PC-9 (cell line): ENCODE measurements at regions not wholly inside any gene's neighbourhood (a gene's known extent, or its start where the extent isn't known, plus 50 kb on each side); places are given as distances from the start of the nearest gene placed in this dataset.

ENCODE experiments used
- BruUV-seq: library from RNA; stranded (reverse); fragments of 400-500 nt; replicated peaks from 2 replicates; lab custom pipeline; 2021; lab: Mats Ljungman, UMichigan
- CTCF ChIA-PET: fragments of 300-600 bp; sonication (Branson Sonifier 250); formaldehyde crosslinking; loops from one replicate; lab custom pipeline; 2022; ENCODE audit warnings: antibody characterized with exemption; lab: Charles Lee
- POLR2A ChIA-PET: fragments of 300-600 bp; sonication (Branson Sonifier 250); formaldehyde crosslinking; loops from one replicate; lab custom pipeline; 2022; ENCODE audit warnings: antibody characterized with exemption; ENCODE audit not compliant: unreplicated experiment; lab: Charles Lee
- DNase-seq, 2 experiments: peaks; one replicate each; pipeline versions ENCODE4 v3.0.0 to v3.0.0-alpha.2; 2015 to 2022; ENCODE audit warnings: mixed read lengths in 1 of 2
- H2AFZ ChIP-seq: fragments of 200-600 bp; sonication (generic); 2 replicates; pipeline ENCODE4 v1.8.1; 2017; ENCODE audit warnings: antibody characterized with exemption
- H3F3A ChIP-seq: fragments of 200-600 bp; sonication (generic); 2 replicates; pipeline ENCODE4 v1.8.1; 2017; ENCODE audit warnings: antibody characterized with exemption, mild to moderate bottlenecking, low read depth; ENCODE audit not compliant: insufficient read depth
- H3K27ac ChIP-seq: fragments of 200-600 bp; sonication (generic); 2 replicates; pipeline ENCODE4 v1.6.1; 2016; ENCODE audit warnings: mixed run types
- H3K27me3 ChIP-seq: fragments of 200-600 bp; sonication (generic); 2 replicates; pipeline ENCODE4 v1.6.1; 2016; ENCODE audit warnings: low read depth, mixed run types; ENCODE audit not compliant: insufficient read depth
- H3K36me3 ChIP-seq: fragments of 200-600 bp; sonication (generic); 2 replicates; pipeline ENCODE4 v1.6.1; 2016; ENCODE audit warnings: low read depth, mixed run types
- H3K4me1 ChIP-seq: fragments of 200-600 bp; sonication (generic); replicated peaks from 2 replicates; pipeline ENCODE4 v1.6.1; 2016; ENCODE audit warnings: mixed run types; ENCODE audit not compliant: insufficient read depth
- H3K4me2 ChIP-seq: fragments of 200-600 bp; sonication (generic); 2 replicates; pipeline ENCODE4 v1.6.1; 2017; ENCODE audit warnings: mixed run types
- H3K4me3 ChIP-seq: fragments of 200-600 bp; sonication (generic); 2 replicates; pipeline ENCODE4 v1.6.1; 2016; ENCODE audit warnings: mixed run types
- H3K79me2 ChIP-seq: fragments of 200-600 bp; sonication (generic); 2 replicates; pipeline ENCODE4 v1.6.1; 2017; ENCODE audit warnings: low read depth, mixed run types
- H3K9me2 ChIP-seq: fragments of 200-600 bp; sonication (generic); 2 replicates; pipeline ENCODE4 v1.8.1; 2017; ENCODE audit warnings: mild to moderate bottlenecking; ENCODE audit not compliant: insufficient read depth
- H3K9me3 ChIP-seq: fragments of 200-600 bp; sonication (generic); 2 replicates; pipeline ENCODE4 v1.8.1; 2016; ENCODE audit warnings: low read depth; ENCODE audit not compliant: insufficient read depth
- H4K20me1 ChIP-seq: fragments of 200-600 bp; sonication (generic); 2 replicates; pipeline ENCODE4 v1.8.1; 2017; ENCODE audit not compliant: insufficient read depth
- CTCF ChIP-seq: fragments of 200-600 bp; sonication (generic); conservative IDR thresholded peaks from 2 replicates; pipeline ENCODE4 v1.6.1; 2017; ENCODE audit warnings: mixed run types, antibody characterized with exemption, mild to moderate bottlenecking, moderate library complexity
- EZH2 ChIP-seq: fragments of 200-600 bp; sonication (generic); IDR thresholded peaks from 2 replicates; pipeline ENCODE4 v1.8.0; 2017; ENCODE audit warnings: antibody characterized with exemption, low read depth
- intact Hi-C: fragments of 100-400 bp; cut with micrococcal nuclease; formaldehyde crosslinking; loops from one replicate; pipeline ENCODE4 v1.10.0; 2022; ENCODE audit not compliant: unreplicated experiment

GRCh38 chr22:49048591-49048990 lies 779.1 kb downstream of the BRD1 start:
- no TSS peak for BruUV-seq
- TF ChIP-seq EZH2, result no peak
- no peak for TF ChIP-seq CTCF
- Histone ChIP-seq H3K9me3 (no peaks in the 10 kb centered on the region), H3F3A (no peaks in the 10 kb centered on the region), H3K27ac (no peak overlapping the region), H3K4me1 (no peaks in the 10 kb centered on the region), H2AFZ (no peak overlapping the region), H3K79me2 (no peaks in the 10 kb centered on the region), H3K4me2 (no peak overlapping the region), H3K36me3 (no peaks in the 10 kb centered on the region), H4K20me1 (no peaks in the 10 kb centered on the region; the same call in 1 of the 2 replicates), H3K27me3 (peaks cover 99% of the 10 kb centered on the region), H3K4me3 (no peak overlapping the region), H3K9me2 (no peaks in the 10 kb centered on the region)
- intact Hi-C loops, result no loop called here
- DNase-seq, result no peak
- POLR2A ChIA-PET, result no interaction called here
- CTCF ChIA-PET, result no interaction called here

GRCh38 chr22:49047447-49047846 lies 780.2 kb downstream of the BRD1 start:
- peaks cover 100% of the 10 kb centered on the region for H3K27me3 ChIP-seq
- no peaks in the 10 kb centered on the region for H3F3A ChIP-seq
- no peak overlapping the region for H3K4me2 ChIP-seq
- no peak overlapping the region for H2AFZ ChIP-seq
- ChIA-PET POLR2A (no interaction called here), CTCF (interaction anchor here (0.6 kb wide), 1 partner anchor 789 kb away, joined by 7 read pairs; no protein-coding TSS in a partner anchor)
- no peaks in the 10 kb centered on the region for H3K9me2 ChIP-seq
- H3K79me2 ChIP-seq, result no peaks in the 10 kb centered on the region
- no peaks in the 10 kb centered on the region for H3K36me3 ChIP-seq
- no peak overlapping the region for H3K4me3 ChIP-seq
- no peaks in the 10 kb centered on the region; the same call in 1 of the 2 replicates for H4K20me1 ChIP-seq
- intact Hi-C loops, result no loop called here
- H3K27ac ChIP-seq, result no peak overlapping the region
- TF ChIP-seq EZH2, result no peak
- no peak for TF ChIP-seq CTCF
- DNase-seq, result no peak
- BruUV-seq, result no TSS peak
- H3K9me3 ChIP-seq, result no peaks in the 10 kb centered on the region
- no peaks in the 10 kb centered on the region for H3K4me1 ChIP-seq

GRCh38 chr22:49046546-49047361 lies 780.9 kb downstream of the BRD1 start:
- Histone ChIP-seq H3K36me3 (no peaks in the 10 kb centered on the region), H3K4me3 (no peak overlapping the region), H3K4me2 (no peak overlapping the region), H4K20me1 (no peaks in the 10 kb centered on the region; the same call in 1 of the 2 replicates), H3K4me1 (no peaks in the 10 kb centered on the region), H3F3A (no peaks in the 10 kb centered on the region), H3K27me3 (peaks cover 100% of the 10 kb centered on the region), H3K27ac (no peak overlapping the region), H3K9me2 (no peaks in the 10 kb centered on the region), H3K79me2 (no peaks in the 10 kb centered on the region), H2AFZ (no peak overlapping the region), H3K9me3 (no peaks in the 10 kb centered on the region)
- intact Hi-C loops, result no loop called here
- ChIA-PET POLR2A (no interaction called here), CTCF (interaction anchor here (0.6 kb wide), 1 partner anchor 789 kb away, joined by 7 read pairs; no protein-coding TSS in a partner anchor)
- peak in 1 of 2 experiments; percentile 11 for DNase-seq
- TF ChIP-seq CTCF (peak; percentile 59; the same call in 1 of the 2 replicates), EZH2 (no peak)
- no TSS peak for BruUV-seq
